Body of pancreas (tissue), 4 donors: ENCODE measurements at regions not wholly inside any gene's neighbourhood (a gene's known extent, or its start where the extent isn't known, plus 50 kb on each side); places are given as distances from the start of the nearest gene placed in this dataset.

Source experiments
- POLR2A ChIP-seq, 3 donors: fragments of 450-650 bp; IDR thresholded peaks; one replicate each; pipeline ENCODE4 v1.6.1; 2016; ENCODE audit warnings: antibody characterized with exemption in 3 of 3, mild to moderate bottlenecking in 2 of 3
- TF ChIP-seq, protein P1 (sequence below), 7 experiments: fragments of 450-650 bp in 4 of 7; fragments of 200-600 bp in 3 of 7; sonication (generic) in 3 of 7; IDR thresholded peaks; one replicate each; pipeline ENCODE4 v1.5.1; 2016 to 2019; ENCODE audit warnings: antibody characterized with exemption in 7 of 7

DNA sequence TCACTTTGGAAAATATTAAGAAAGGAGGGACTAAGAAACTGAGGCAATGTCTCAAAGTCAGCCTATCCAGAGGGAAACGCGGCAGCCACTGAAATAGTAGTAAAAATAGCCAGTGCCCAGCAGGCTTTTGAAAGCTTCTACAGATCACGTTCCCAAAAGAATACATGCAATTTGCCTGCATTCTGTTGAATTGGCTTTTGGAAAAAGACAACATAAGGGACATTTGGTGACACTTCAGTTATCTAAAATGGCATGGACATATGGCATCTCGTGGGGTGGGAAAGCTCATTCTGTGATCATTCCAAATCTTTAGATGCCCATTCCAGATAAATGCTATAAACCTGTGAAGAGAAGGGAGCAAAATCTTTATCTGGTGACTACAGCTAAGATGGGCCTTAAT lies 82.8 kb upstream of the PDE1C start:
- TF ChIP-seq, protein P1, sequence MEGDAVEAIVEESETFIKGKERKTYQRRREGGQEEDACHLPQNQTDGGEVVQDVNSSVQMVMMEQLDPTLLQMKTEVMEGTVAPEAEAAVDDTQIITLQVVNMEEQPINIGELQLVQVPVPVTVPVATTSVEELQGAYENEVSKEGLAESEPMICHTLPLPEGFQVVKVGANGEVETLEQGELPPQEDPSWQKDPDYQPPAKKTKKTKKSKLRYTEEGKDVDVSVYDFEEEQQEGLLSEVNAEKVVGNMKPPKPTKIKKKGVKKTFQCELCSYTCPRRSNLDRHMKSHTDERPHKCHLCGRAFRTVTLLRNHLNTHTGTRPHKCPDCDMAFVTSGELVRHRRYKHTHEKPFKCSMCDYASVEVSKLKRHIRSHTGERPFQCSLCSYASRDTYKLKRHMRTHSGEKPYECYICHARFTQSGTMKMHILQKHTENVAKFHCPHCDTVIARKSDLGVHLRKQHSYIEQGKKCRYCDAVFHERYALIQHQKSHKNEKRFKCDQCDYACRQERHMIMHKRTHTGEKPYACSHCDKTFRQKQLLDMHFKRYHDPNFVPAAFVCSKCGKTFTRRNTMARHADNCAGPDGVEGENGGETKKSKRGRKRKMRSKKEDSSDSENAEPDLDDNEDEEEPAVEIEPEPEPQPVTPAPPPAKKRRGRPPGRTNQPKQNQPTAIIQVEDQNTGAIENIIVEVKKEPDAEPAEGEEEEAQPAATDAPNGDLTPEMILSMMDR (IDR thresholded peaks at IDR 0.05): no peak
- no peak for TF ChIP-seq POLR2A (IDR thresholded peaks at IDR 0.05)
